Mammary epithelial cell (primary cell): ENCODE measurements at regions not wholly inside any gene's neighbourhood (a gene's known extent, or its start where the extent isn't known, plus 50 kb on each side); places are given as distances from the start of the nearest gene placed in this dataset.

ENCODE experiments used
- CTCF ChIP-seq, 2 donors: IDR thresholded peaks in 1 of 2; conservative IDR thresholded peaks in 1 of 2; 2 replicates each; pipeline ENCODE4 v1.5.1; 2011 to 2012; ENCODE audit warnings: inconsistent platforms in 2 of 2, low read length in 2 of 2, mild to moderate bottlenecking in 2 of 2, control low read depth in 1 of 2, low read depth in 1 of 2; ENCODE audit not compliant: insufficient read depth in 1 of 2; ENCODE audit errors: extremely low read depth in 1 of 2
- EZH2 ChIP-seq: IDR thresholded peaks from 2 replicates; pipeline ENCODE4 v1.6.1; 2012; ENCODE audit warnings: low read length, inconsistent platforms, borderline replicate concordance

DNA sequence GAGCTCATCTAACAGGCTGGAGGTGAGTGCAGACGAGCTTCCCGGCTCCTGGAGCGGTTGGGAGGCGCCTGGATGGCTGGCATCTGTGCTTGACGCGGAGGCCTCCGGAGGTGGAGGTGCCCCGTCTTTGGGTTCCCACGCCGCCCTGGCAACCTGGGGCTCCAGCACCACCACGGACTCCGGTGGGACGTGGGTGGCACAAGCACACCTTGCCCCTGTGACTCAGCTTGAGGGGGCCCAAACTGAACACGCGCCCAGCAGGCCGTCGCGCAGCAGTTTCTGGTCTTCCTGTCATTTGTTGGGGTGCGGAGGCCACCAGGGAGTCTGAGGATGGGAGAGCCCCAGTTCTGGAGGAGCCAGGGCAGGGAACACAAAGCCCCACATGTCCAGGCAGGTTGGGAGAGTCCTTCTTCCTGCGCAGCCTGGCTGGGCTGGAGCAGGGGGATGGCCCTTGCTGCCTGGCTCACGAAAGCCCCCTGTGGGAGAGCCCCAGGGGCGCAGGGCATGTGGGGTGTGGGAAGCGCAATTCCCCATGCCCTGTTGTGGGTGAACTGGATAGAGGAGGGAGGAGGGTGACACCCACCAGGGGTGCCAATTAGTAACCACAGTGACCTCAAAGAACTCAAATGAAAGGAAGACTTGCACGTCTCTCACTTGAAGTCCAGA lies 1378.6 kb upstream of the DEFB115 start:
- TF ChIP-seq CTCF (conservative IDR thresholded peaks at IDR 0.05 in 1 of 2, IDR thresholded peaks at IDR 0.05 in 1 of 2; ENCODE audit: extremely low read depth in 1 of 2, insufficient read depth in 1 of 2, low read depth in 1 of 2, low read length in 2 of 2), result no peak
- TF ChIP-seq EZH2, result no peak
